Right lobe of liver (tissue), 4 donors: ENCODE measurements at regions not wholly inside any gene's neighbourhood (a gene's known extent, or its start where the extent isn't known, plus 50 kb on each side); places are given as distances from the start of the nearest gene placed in this dataset.
"Not testable (repeated sequence)": the region's sequence is repeated elsewhere in the genome, so short reads cannot be mapped to it uniquely, and the experiment has no call there.

ENCODE experiments used
- CTCF ChIP-seq, 4 donors: fragments of 200-600 bp in 3 of 4; fragments of 450-650 bp in 1 of 4; IDR thresholded peaks; one replicate each; pipeline versions ENCODE4 v1.5.1 to v1.8.0; 2016 to 2022; ENCODE audit warnings: antibody characterized with exemption in 4 of 4, mild to moderate bottlenecking in 2 of 4
- POLR2A ChIP-seq: fragments of 450-650 bp; IDR thresholded peaks from one replicate; pipeline ENCODE4 v1.6.1; 2017; ENCODE audit warnings: antibody characterized with exemption, mild to moderate bottlenecking
- donor health status: DM: no; HTN: no; CAD: no.
- donor health status: DM: no; HTN: no; CAD: no.
- donor health status: DM: no; HTN: yes; CAD: no.

- TF ChIP-seq CTCF (IDR thresholded peaks at IDR 0.05); POLR2A: not testable (repeated sequence)
Observed at GRCh38 chr1:224022249-224022970, 91.5 kb upstream of the FBXO28 start.
